ENCODE measurements at regions not wholly inside any gene's neighbourhood (a gene's known extent, or its start where the extent isn't known, plus 50 kb on each side); places are given as distances from the start of the nearest gene placed in this dataset.

GRCh38 chr4:43243433-43244116 is 351.1 kb downstream of the GRXCR1 start:
- no peak for DNase-seq

DNA sequence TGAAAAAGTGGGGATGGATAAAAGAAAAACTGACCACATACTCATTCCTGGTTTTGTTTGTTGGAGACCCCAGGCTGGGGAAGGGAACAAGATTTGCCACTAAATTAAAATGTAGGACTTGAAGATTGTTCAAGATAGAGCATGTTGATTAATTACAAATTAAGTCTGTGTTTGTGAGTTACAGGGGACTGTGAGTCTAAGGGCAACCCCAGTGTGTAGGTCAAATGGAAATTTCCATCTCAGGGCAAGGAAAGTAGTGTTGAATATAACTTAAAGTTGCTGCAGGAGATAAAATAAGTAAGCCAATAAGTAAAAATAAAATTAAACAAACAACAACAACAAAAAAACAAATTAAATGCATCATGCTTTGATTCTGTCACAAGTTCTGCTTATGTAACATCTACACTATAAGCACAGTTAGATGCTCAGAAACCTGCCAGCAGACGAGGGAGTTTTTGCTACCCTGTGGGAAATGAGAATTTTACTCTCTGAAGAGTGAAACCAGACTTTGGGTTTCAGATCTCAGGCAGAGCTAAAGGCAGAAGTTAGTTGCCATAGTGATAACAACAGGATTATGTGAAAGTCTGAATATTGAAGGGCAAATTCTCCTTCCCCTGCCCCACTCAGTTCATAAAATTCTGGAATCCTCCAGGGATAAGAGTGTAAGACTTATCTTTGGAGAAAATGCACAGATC is 352.3 kb downstream of the GRXCR1 start:
- no peak for DNase-seq

GRCh38 chr4:43251841-43252240 is 359.3 kb downstream of the GRXCR1 start:
- DNase-seq: peak; percentile 50

GRCh38 chr4:43253541-43253940 is 361.0 kb downstream of the GRXCR1 start:
- no peak for DNase-seq

- no peak for DNase-seq
Observed at GRCh38 chr4:43264730-43265129, 372.2 kb downstream of the GRXCR1 start.

DNA sequence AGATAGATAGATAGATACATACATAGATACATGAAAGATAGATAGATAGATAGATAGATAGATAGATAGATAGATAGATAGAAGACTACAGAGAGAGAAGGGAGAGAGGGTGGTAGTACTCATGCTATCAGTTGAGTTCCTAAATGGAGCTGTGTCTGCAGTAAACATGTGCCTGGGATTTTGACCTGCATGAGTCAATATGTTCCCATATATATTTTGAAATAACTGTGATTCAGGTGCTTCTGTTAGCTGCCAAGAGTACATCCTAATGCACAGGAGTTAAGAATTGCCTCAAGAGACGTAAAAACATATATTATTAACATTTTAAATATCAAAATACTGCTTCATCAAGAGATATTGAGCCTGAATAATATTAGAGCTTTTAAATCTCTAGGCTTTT is 379.4 kb downstream of the GRXCR1 start:
- no peak for DNase-seq

GRCh38 chr4:43274376-43274775 is 381.9 kb downstream of the GRXCR1 start:
- DNase-seq: no peak

- DNase-seq: no peak
Observed at GRCh38 chr4:43275779-43276178, 383.3 kb downstream of the GRXCR1 start.

DNA sequence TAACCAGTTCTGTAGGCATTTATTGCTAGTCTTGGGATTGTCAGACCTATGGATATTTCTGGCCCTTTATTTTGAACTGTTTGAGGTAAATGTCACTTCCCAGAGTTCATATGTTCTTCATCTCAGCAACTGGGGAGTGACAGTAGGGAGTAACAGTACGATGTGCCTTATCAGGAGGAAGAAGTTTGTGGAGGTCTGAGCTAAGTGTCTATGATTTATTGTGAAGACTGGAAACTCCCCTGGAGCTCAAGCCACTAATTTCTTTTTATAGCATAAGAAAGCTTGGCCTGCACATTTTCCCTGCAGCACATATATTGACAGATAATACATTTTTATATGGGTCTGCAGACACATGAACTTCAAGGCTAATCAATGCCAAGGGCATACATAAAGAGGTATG is 383.8 kb downstream of the GRXCR1 start:
- DNase-seq: no peak

DNA sequence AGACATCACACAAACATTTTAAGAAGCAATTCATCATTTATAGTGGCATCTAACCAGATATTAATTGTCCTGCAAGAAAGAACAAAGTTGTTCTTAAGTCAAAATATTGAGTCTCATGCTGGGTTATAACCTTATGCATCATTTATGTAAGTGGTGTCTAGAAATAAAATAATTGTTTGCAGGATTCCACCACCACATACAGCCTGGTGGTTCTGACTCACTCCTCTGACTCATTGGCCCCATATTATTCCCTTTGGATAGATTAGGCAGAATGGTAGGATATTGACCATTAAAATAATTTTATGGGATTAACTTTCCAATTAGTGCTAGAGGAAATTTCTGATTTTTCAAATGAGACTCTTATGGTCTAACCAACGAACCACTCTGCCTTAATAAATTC is 384.5 kb downstream of the GRXCR1 start:
- peak; percentile 43 for DNase-seq

DNA sequence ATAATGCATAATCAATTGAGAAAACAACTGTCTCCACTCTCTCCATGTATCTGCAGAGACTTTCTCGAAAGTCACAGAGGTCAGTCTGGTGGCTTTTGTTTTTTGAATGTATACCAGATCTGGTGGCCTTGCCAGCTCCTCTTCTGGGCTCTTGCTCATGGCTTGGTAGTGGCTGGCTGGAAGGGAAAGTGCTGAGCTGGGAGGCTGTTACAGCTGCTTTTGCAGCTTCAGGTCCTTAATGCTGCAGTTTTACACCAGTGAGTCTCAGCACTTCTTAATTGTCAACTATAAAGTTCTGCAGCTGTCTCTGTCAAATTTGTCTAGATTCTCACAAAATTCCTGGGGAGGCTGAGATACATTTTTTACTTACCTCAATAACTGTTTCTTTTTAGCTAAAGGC is 390.0 kb downstream of the GRXCR1 start:
- no peak for DNase-seq

- DNase-seq: no peak
Observed at GRCh38 chr4:43286137-43286536, 393.6 kb downstream of the GRXCR1 start.

DNA sequence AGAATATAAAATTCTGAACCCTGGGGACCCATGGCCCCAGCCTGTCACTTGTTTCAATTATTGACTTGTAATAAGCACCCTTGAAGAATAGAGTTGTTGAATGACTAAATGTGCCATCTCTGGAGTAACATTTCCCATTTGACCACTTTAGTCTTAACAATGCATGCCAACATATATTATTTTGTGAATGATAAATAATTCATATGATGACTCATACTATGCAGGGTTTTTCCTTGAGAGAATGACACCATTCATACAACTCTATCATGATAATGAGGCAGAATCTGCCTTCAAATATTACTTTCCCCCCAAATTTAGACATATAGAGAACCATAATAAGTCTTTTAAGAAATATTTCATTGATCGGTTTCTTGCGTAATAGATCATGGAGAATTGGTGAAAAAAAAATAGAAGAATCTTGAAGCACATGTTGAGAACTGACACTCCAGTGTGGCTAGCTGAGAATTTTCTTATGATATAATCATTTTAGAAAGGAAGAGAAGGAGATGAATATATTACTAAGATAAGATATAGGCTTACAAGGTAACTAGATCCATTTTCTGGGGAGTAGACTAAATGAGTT is 404.5 kb downstream of the GRXCR1 start:
- DNase-seq: no peak

DNA sequence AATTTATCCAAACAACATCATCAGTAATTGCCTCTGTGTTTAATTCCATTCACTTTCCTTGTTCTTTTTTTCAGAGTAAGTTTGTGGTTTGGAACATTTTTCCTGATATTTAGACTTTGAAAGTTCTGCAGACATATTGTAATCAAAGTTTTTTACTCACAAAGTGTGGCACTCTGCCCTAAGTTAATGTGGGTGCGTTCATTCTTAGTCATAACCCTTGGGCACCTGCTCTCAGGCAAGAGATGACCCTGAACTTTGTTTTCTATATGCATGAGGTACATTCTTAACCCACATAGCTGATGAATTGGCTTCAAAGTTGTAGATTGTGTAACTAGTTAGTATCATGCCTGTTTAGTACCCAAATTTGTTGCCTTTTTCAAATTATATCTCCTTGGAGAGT is 424.3 kb downstream of the GRXCR1 start:
- no peak for DNase-seq

- DNase-seq: no peak
Observed at GRCh38 chr4:43325220-43325967, 432.9 kb downstream of the GRXCR1 start.

DNA sequence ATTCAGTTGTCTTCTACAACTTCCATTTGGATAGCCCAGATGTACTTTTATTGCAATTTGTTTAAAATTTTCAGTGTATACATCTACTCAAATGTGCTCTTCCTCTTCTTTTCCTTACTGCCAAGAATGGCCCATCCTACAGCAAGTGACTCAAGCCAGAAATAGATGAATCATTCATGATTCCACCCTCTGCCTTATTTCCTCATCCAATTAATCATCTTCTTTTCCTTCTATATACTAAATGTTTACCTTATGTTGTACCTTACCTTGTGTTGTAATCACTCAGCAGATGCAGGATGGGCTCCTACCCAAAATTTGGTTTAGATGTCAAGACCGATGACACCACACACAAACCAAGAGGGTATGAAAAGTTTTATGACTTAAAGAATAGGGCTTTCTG is 437.8 kb downstream of the GRXCR1 start:
- DNase-seq: peak; percentile 60

GRCh38 chr4:43331226-43332051 is 438.9 kb downstream of the GRXCR1 start:
- DNase-seq: peak; percentile 84

DNA sequence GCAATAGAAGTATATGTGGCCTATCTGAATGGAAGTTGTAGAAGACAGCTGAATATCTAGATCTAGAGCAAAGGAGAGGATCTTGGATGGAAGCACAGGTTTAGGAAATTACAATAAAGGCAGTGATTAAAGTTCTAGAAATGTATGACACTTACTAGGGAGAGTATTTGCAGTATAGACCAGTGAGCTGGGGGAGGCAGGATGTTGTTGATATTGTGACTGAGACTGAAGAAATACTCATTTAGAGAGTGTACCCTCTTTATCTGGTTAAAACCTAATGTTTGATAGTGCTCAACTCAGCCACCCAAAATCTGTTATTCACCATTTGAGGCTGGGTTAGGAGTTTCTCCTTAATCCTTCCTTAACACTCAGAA is 439.5 kb downstream of the GRXCR1 start:
- DNase-seq: no peak

- peak; percentile 57 for DNase-seq
Observed at GRCh38 chr4:43337707-43338106, 445.2 kb downstream of the GRXCR1 start.

- DNase-seq: peak; percentile 64
Observed at GRCh38 chr4:43339435-43339834, 446.9 kb downstream of the GRXCR1 start.

GRCh38 chr4:43341741-43342140 is 449.2 kb downstream of the GRXCR1 start:
- no peak for DNase-seq

DNA sequence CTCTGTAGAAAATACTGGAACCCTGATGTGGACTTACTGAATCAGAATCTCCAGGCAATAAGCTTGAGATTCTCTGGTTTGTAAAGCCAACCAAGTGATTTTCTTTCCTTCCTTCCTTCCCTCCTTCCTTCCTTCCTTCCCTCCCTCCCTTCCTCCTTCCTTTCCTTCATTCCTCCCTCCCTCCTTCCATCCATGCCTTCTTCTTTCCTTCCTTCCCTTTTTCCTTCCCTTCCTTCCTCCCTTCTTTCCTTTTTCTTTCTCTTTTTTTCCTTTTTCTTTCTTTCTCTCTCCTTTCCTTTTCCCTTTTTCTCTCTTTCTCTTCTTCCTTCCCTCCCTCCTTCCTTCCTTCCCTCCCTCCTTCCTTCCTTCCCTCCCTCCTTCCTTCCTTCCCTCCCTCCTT is 450.8 kb downstream of the GRXCR1 start:
- no peak for DNase-seq
